ENCODE measurements at regions not wholly inside any gene's neighbourhood (a gene's known extent, or its start where the extent isn't known, plus 50 kb on each side); places are given as distances from the start of the nearest gene placed in this dataset.

DNA sequence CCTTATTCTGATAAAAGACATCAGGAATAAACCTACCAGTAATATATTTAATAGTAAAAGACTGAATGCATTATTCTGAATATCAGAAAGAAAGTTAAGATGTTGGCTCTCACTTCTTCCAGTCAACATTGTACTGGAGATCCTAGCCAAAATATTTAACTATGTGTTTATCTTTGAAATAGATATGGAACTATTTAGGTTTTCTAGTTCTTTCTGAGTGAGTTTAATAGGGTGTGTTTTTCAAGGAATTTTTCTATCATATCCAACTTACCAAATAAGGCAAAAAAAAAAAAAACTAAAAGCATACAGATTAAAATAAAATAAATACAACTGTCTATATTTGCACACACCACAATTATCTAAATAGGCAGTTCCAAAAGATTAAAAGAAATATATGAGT, 478.9 kb upstream of the LMO3 start:
- peaks cover 9% of the 10 kb centered on the region; the same call in 1 of the 2 replicates for H3K9me3 Mint-ChIP-seq
- ChIA-PET POLR2A (no interaction called here), CTCF (no interaction called here)
- H3K36me3 Mint-ChIP-seq: peaks cover 2% of the 10 kb centered on the region; the same call in 1 of the 2 replicates
- DNase-seq (ENCODE audit: low spot score) (no peak), ATAC-seq (no peak)
- H3K27ac Mint-ChIP-seq: no peak overlapping the region
- TF ChIP-seq, protein P1, sequence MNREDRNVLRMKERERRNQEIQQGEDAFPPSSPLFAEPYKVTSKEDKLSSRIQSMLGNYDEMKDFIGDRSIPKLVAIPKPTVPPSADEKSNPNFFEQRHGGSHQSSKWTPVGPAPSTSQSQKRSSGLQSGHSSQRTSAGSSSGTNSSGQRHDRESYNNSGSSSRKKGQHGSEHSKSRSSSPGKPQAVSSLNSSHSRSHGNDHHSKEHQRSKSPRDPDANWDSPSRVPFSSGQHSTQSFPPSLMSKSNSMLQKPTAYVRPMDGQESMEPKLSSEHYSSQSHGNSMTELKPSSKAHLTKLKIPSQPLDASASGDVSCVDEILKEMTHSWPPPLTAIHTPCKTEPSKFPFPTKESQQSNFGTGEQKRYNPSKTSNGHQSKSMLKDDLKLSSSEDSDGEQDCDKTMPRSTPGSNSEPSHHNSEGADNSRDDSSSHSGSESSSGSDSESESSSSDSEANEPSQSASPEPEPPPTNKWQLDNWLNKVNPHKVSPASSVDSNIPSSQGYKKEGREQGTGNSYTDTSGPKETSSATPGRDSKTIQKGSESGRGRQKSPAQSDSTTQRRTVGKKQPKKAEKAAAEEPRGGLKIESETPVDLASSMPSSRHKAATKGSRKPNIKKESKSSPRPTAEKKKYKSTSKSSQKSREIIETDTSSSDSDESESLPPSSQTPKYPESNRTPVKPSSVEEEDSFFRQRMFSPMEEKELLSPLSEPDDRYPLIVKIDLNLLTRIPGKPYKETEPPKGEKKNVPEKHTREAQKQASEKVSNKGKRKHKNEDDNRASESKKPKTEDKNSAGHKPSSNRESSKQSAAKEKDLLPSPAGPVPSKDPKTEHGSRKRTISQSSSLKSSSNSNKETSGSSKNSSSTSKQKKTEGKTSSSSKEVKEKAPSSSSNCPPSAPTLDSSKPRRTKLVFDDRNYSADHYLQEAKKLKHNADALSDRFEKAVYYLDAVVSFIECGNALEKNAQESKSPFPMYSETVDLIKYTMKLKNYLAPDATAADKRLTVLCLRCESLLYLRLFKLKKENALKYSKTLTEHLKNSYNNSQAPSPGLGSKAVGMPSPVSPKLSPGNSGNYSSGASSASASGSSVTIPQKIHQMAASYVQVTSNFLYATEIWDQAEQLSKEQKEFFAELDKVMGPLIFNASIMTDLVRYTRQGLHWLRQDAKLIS (CRISPR knock-in tag; IDR thresholded peaks at IDR 0.05; ENCODE audit: borderline replicate concordance): no peak
- no peak for TF ChIP-seq GRHL2 (CRISPR knock-in tag; IDR thresholded peaks at IDR 0.05; ENCODE audit: insufficient replicate concordance, severe bottlenecking)
- TF ChIP-seq, protein P2, sequence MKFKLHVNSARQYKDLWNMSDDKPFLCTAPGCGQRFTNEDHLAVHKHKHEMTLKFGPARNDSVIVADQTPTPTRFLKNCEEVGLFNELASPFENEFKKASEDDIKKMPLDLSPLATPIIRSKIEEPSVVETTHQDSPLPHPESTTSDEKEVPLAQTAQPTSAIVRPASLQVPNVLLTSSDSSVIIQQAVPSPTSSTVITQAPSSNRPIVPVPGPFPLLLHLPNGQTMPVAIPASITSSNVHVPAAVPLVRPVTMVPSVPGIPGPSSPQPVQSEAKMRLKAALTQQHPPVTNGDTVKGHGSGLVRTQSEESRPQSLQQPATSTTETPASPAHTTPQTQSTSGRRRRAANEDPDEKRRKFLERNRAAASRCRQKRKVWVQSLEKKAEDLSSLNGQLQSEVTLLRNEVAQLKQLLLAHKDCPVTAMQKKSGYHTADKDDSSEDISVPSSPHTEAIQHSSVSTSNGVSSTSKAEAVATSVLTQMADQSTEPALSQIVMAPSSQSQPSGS (CRISPR knock-in tag; IDR thresholded peaks at IDR 0.05; ENCODE audit: borderline replicate concordance, low read depth): no peak
- TF ChIP-seq, protein P3, sequence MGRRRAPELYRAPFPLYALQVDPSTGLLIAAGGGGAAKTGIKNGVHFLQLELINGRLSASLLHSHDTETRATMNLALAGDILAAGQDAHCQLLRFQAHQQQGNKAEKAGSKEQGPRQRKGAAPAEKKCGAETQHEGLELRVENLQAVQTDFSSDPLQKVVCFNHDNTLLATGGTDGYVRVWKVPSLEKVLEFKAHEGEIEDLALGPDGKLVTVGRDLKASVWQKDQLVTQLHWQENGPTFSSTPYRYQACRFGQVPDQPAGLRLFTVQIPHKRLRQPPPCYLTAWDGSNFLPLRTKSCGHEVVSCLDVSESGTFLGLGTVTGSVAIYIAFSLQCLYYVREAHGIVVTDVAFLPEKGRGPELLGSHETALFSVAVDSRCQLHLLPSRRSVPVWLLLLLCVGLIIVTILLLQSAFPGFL (CRISPR knock-in tag; IDR thresholded peaks at IDR 0.05; ENCODE audit: borderline replicate concordance): no peak
- no peak overlapping the region for H3K4me3 Mint-ChIP-seq
- H3K27me3 Mint-ChIP-seq (ENCODE audit: low read depth): no peaks in the 10 kb centered on the region
- H3K4me1 Mint-ChIP-seq: peaks cover 13% of the 10 kb centered on the region

DNA sequence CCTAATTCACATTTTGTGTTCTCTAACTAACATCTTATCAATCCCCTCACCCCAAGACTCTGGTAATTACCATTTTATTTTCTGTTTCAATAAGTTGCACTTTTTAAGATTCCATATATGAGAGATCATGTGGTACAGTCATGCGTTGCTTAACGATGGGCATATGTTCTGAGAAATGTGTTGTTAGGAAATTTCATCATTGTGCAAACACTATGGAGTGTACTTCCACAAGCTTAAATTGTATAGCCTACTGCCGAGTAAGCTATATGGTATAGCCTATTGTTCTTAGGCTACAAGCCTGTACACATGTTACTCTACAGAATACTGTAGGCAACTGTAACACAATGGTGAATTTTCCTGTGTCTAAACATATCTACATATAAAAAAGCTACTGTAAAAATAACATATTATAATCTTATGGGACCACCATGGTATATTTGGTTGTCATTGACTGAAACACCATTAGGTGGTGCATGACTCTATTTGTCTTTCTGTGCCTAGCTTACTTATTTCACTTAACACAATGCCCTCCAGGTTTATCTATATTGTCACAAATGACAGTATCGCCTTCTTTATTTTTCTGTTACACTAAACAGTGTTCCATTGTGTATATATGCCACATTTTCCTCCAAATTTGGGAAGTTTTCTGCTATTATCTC, 473.4 kb upstream of the LMO3 start:
- DNase-seq (ENCODE audit: low spot score) (no peak), ATAC-seq (peak; percentile 71)
- ChIA-PET CTCF (interaction anchor here (0.5 to 2.6 kb wide), 9 partner anchors 8 to 449 kb away, joined by 3 to 11 read pairs (median 4); no protein-coding TSS in a partner anchor), POLR2A (no interaction called here)
- Mint-ChIP-seq H3K4me1 (peaks cover 26% of the 10 kb centered on the region), H3K9me3 (no peaks in the 10 kb centered on the region), H3K27me3 (ENCODE audit: low read depth) (no peaks in the 10 kb centered on the region), H3K36me3 (no peaks in the 10 kb centered on the region), H3K27ac (no peak overlapping the region), H3K4me3 (no peak overlapping the region)
- TF ChIP-seq KAT7 (CRISPR knock-in tag; IDR thresholded peaks at IDR 0.05; ENCODE audit: borderline replicate concordance) (no peak), PRRX2 (CRISPR knock-in tag; IDR thresholded peaks at IDR 0.05) (no peak), GABPB1 (CRISPR knock-in tag; IDR thresholded peaks at IDR 0.05) (no peak), ETV6 (CRISPR knock-in tag; IDR thresholded peaks at IDR 0.05) (no peak), CREM (CRISPR knock-in tag; IDR thresholded peaks at IDR 0.05) (no peak), CREB1 (CRISPR knock-in tag; IDR thresholded peaks at IDR 0.05) (no peak), GRHL2 (CRISPR knock-in tag; IDR thresholded peaks at IDR 0.05; ENCODE audit: insufficient replicate concordance, severe bottlenecking) (no peak), ZNF121 (CRISPR knock-in tag; IDR thresholded peaks at IDR 0.05) (no peak), NR3C1 (CRISPR knock-in tag; conservative IDR thresholded peaks at IDR 0.05; ENCODE audit: low read depth) (no peak), SP1 (CRISPR knock-in tag; conservative IDR thresholded peaks at IDR 0.05) (no peak), MYBL2 (CRISPR knock-in tag; IDR thresholded peaks at IDR 0.05) (no peak)
- TF ChIP-seq, protein P4, sequence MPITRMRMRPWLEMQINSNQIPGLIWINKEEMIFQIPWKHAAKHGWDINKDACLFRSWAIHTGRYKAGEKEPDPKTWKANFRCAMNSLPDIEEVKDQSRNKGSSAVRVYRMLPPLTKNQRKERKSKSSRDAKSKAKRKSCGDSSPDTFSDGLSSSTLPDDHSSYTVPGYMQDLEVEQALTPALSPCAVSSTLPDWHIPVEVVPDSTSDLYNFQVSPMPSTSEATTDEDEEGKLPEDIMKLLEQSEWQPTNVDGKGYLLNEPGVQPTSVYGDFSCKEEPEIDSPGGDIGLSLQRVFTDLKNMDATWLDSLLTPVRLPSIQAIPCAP (CRISPR knock-in tag; IDR thresholded peaks at IDR 0.05): no peak
- TF ChIP-seq, protein P5, sequence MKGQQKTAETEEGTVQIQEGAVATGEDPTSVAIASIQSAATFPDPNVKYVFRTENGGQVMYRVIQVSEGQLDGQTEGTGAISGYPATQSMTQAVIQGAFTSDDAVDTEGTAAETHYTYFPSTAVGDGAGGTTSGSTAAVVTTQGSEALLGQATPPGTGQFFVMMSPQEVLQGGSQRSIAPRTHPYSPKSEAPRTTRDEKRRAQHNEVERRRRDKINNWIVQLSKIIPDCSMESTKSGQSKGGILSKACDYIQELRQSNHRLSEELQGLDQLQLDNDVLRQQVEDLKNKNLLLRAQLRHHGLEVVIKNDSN (CRISPR knock-in tag; IDR thresholded peaks at IDR 0.05): no peak
- TF ChIP-seq, protein P6, sequence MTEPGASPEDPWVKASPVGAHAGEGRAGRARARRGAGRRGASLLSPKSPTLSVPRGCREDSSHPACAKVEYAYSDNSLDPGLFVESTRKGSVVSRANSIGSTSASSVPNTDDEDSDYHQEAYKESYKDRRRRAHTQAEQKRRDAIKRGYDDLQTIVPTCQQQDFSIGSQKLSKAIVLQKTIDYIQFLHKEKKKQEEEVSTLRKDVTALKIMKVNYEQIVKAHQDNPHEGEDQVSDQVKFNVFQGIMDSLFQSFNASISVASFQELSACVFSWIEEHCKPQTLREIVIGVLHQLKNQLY (CRISPR knock-in tag; IDR thresholded peaks at IDR 0.05): no peak
